NT2/D1 (cell line): ENCODE measurements at regions not wholly inside any gene's neighbourhood (a gene's known extent, or its start where the extent isn't known, plus 50 kb on each side); places are given as distances from the start of the nearest gene placed in this dataset.

ENCODE experiments used
- DNase-seq: peaks from one replicate; pipeline ENCODE4 v3.0.0-alpha.2; 2011; ENCODE audit warnings: low read depth, low spot score
- H3K27me3 ChIP-seq: 2 replicates; pipeline ENCODE4 v1.6.0; 2011; ENCODE audit warnings: mild to moderate bottlenecking; ENCODE audit not compliant: insufficient read length, insufficient read depth
- H3K36me3 ChIP-seq: 2 replicates; pipeline ENCODE4 v1.6.1; 2011; ENCODE audit warnings: mild to moderate bottlenecking, low read length, mixed read lengths; ENCODE audit not compliant: insufficient read depth, insufficient read length
- H3K4me1 ChIP-seq: 2 replicates; pipeline ENCODE4 v1.5.1; 2011; ENCODE audit not compliant: insufficient read depth, insufficient read length
- H3K4me3 ChIP-seq: 2 replicates; pipeline ENCODE4 v1.5.1; 2011; ENCODE audit warnings: low read depth; ENCODE audit not compliant: insufficient read length
- H3K9ac ChIP-seq: 2 replicates; pipeline ENCODE4 v1.6.0; 2011; ENCODE audit warnings: low read depth; ENCODE audit not compliant: insufficient read length
- H3K9me3 ChIP-seq: 2 replicates; pipeline ENCODE4 v1.5.1; 2011; ENCODE audit warnings: mild to moderate bottlenecking, low read length; ENCODE audit not compliant: insufficient read depth
- SUZ12 ChIP-seq: IDR thresholded peaks from 2 replicates; pipeline ENCODE4 v1.6.1; 2011; ENCODE audit not compliant: insufficient read length, insufficient read depth; ENCODE audit errors: extremely low read depth
- YY1 ChIP-seq: IDR thresholded peaks from 2 replicates; pipeline ENCODE4 v1.6.1; 2011; ENCODE audit not compliant: insufficient read length, insufficient read depth
- ZNF274 ChIP-seq: IDR thresholded peaks from 2 replicates; pipeline ENCODE4 v1.6.1; 2011; ENCODE audit warnings: mild to moderate bottlenecking, low read depth, low read length

DNA sequence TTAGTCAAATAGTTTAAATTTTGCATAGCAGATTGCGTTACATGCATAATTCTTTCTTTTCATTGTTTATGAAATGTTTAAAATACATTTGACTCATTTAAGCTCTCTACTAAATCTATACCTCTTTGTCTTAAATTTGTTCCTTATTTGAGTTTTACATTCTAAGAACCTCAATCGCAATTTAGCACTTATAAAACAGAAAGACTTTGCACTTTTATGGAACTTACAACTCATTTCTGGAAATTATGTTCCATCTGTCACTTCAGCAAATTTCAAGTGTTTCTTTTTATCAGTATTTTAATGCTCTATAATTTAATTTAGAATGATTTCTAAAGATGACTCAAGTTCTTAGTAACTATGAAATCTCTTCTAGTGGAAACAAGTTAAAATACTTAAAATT is 1505.8 kb upstream of the SPRY2 start:
- DNase-seq: no peak
- H3K9me3 ChIP-seq: no peaks in the 10 kb centered on the region
- no peaks in the 10 kb centered on the region for H3K4me1 ChIP-seq
- H3K27me3 ChIP-seq: no peaks in the 10 kb centered on the region
- H3K4me3 ChIP-seq: no peak overlapping the region
- H3K36me3 ChIP-seq: no peaks in the 10 kb centered on the region
- no peak overlapping the region for H3K9ac ChIP-seq
- TF ChIP-seq ZNF274 (no peak), YY1 (no peak), SUZ12 (no peak)

DNA sequence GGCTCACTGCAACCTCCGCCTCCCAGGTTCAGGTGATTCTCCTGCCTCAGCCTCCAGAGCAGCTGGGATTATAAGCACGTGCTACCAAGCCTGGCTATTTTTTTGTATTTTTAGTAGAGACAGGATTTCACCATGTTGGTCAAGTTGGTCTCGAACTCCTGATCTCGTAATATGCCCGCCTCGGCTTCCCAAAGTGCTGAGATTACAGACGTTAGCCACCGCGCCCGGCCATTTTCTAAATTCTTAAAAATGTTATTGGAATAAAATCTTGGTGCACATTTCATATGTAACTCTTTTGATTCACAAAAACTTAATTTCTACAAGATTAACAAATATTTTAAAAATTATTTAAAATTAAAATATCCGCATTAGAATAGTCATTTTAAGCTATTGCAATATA is 1480.3 kb upstream of the SPRY2 start:
- no peak for DNase-seq
- Histone ChIP-seq H3K9ac (no peak overlapping the region), H3K36me3 (no peaks in the 10 kb centered on the region), H3K4me3 (no peak overlapping the region), H3K9me3 (no peaks in the 10 kb centered on the region), H3K27me3 (no peaks in the 10 kb centered on the region), H3K4me1 (no peaks in the 10 kb centered on the region)
- TF ChIP-seq ZNF274 (no peak), YY1 (no peak), SUZ12 (no peak)

DNA sequence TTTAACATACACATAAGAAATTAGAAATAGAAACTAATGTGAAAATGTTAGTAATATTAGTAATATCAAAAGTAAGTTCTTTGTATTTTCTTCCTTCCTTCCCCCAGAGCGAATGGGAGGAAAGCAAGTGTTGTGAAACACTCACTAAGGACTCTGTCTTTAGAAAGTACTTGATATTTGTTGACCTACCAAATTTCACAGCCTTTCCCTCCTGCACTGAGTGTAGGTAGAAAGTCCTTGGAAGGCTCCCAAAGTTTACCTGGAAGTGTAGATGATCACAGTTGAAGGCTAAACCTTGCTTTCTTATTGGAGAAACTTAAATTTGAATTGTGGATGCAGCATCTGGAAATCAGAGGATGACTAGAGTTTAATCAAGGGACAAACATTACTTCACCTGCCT is 1459.5 kb upstream of the SPRY2 start:
- no peaks in the 10 kb centered on the region for H3K36me3 ChIP-seq
- no peaks in the 10 kb centered on the region for H3K9me3 ChIP-seq
- no peak for DNase-seq
- no peaks in the 10 kb centered on the region for H3K4me1 ChIP-seq
- H3K9ac ChIP-seq: no peak overlapping the region
- TF ChIP-seq YY1: no peak
- no peak overlapping the region for H3K4me3 ChIP-seq
- no peaks in the 10 kb centered on the region for H3K27me3 ChIP-seq

DNA sequence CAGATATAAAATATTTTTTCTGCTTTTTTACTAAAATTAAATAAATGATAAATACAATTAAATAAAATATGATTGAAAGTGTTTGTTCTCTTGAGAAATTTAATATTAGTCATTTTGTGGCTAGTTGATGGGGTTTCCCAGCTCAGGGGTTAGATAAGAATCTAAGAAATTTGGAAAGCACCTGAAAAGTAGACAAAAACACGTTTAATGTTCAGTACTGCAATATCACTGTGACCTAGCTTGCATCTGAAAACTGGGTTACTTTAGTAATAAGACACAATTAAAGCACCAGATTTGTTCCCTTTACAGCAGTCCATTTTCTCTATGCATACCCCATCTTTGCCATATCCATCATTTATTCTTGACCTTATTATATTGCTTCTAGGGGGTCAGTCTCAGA is 1454.8 kb upstream of the SPRY2 start:
- H3K4me3 ChIP-seq: no peak overlapping the region
- no peaks in the 10 kb centered on the region for H3K9me3 ChIP-seq
- H3K4me1 ChIP-seq: no peaks in the 10 kb centered on the region
- H3K27me3 ChIP-seq: no peaks in the 10 kb centered on the region
- TF ChIP-seq ZNF274: no peak
- no peak for TF ChIP-seq YY1
- no peak for TF ChIP-seq SUZ12
- no peaks in the 10 kb centered on the region for H3K36me3 ChIP-seq
- DNase-seq: no peak
- no peak overlapping the region for H3K9ac ChIP-seq

DNA sequence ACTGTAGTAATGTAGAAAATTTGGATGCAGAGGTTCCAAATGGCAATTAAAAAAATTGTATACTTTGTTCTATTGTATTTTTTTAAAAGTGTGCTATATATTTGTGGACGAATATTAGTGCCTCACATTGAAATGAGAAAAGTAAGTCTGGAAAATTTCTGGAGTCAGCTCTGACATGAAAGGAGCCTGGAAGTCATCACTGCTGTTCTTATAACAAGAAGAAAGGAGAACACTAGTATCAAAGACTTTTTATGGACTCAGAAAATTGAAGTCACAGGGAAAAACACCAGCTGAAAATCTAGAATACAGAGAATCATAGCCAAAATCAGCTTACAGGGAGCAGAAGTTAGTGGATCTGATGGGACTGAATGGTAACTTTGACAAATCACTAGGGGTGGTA is 1450.7 kb upstream of the SPRY2 start:
- Histone ChIP-seq H3K4me1 (no peaks in the 10 kb centered on the region), H3K4me3 (no peak overlapping the region), H3K27me3 (no peaks in the 10 kb centered on the region), H3K36me3 (no peaks in the 10 kb centered on the region), H3K9me3 (no peaks in the 10 kb centered on the region), H3K9ac (no peak overlapping the region)
- DNase-seq: no peak
- no peak for TF ChIP-seq YY1
- TF ChIP-seq SUZ12: no peak
- TF ChIP-seq ZNF274: no peak

DNA sequence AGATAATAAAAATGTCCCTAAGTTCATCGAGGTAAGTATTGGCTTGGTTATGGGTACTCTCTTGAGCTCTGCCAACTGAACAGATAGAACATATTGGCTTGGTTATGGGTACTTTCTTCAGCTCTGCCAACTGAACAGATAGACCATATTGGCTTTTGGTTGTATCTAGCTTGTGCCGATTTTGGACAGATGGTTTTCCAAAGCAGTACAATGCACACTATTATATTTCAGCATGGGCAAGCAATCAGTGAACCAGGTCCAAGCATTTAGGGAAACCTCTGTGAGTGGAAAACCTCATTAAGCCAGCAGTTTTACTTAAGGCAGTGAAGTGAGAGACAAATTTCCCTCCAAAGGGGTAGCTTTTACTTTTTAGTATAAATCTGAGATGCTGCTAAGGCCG is 1440.5 kb upstream of the SPRY2 start:
- Histone ChIP-seq H3K4me1 (no peaks in the 10 kb centered on the region), H3K36me3 (no peaks in the 10 kb centered on the region), H3K27me3 (no peaks in the 10 kb centered on the region), H3K9me3 (no peaks in the 10 kb centered on the region), H3K4me3 (no peak overlapping the region), H3K9ac (no peak overlapping the region)
- TF ChIP-seq ZNF274: no peak
- TF ChIP-seq YY1: no peak
- TF ChIP-seq SUZ12: no peak
- DNase-seq: no peak

DNA sequence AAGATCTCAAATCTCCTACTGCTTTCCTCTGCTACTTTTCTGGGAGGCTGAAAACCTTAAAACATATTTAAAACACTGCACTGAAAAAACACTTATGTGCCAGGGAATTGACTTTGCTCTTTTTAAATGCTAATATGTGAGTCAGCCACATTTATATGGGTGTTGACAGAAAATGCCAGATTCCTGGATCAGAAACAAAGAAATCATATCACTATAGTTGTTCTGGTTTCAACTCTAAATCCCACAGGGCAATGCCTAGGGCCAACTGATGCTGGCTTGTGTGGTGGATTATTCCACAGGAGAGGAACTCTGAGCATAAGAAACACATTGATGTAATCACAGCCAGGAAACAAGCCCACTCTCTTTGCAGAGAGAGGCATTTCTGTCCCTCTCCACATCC is 1439.0 kb upstream of the SPRY2 start:
- no peak overlapping the region for H3K4me3 ChIP-seq
- no peaks in the 10 kb centered on the region for H3K4me1 ChIP-seq
- no peak overlapping the region for H3K9ac ChIP-seq
- no peaks in the 10 kb centered on the region for H3K9me3 ChIP-seq
- no peaks in the 10 kb centered on the region for H3K36me3 ChIP-seq
- TF ChIP-seq ZNF274: no peak
- no peaks in the 10 kb centered on the region for H3K27me3 ChIP-seq
- DNase-seq: no peak

DNA sequence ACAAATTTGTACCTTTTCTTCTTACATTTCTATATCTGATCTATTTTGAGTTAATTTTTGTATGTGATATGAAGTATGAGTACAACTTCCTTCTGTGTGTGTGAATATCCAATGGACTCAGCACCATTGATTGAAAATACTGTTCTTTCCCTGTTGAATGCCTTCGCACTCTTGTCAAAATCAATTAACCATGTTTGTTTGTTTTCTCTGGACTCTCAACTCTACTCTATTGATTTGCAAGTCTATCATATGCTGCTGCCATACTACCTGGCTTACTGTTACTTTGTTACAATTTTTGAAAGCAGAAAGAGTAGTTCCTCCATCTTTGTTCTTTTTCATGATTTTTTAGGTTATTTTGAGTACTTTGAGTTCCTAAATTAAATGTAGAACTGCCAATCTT is 1437.4 kb upstream of the SPRY2 start:
- DNase-seq: no peak
- no peak for TF ChIP-seq ZNF274
- no peak for TF ChIP-seq SUZ12

More for the DNA sequence above, 1437.4 kb upstream of the SPRY2 start:
- Histone ChIP-seq H3K9ac (no peak overlapping the region), H3K27me3 (no peaks in the 10 kb centered on the region), H3K4me3 (no peak overlapping the region), H3K36me3 (no peaks in the 10 kb centered on the region), H3K4me1 (no peaks in the 10 kb centered on the region), H3K9me3 (no peaks in the 10 kb centered on the region)
